ENCODE measurements at regions not wholly inside any gene's neighbourhood (a gene's known extent, or its start where the extent isn't known, plus 50 kb on each side); places are given as distances from the start of the nearest gene placed in this dataset.
"Not testable (repeated sequence)": the region's sequence is repeated elsewhere in the genome, so short reads cannot be mapped to it uniquely, and the experiment has no call there.

DNA sequence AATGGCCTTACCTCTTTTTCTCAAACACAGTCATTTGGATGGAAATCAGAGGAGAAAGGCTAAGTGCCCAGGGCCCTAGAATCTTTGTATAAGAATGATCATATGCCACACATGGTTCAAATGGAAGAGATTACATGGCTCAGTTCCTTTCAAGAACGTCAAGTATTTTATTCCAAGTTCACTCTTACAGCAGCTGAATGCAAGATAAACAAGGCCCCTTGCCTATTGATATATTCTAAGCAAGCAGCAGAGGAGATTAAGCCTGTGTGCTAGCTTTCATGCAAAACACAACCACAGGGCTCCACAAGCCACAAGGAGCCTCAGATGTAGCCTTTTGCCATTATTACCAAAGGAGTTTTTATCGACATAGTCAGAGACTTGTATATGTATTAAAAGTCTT is 55.3 kb upstream of the SLCO6A1 start:
- H3K27me3 Mint-ChIP-seq: no peaks in the 10 kb centered on the region
- no peaks in the 10 kb centered on the region for H3K4me1 Mint-ChIP-seq
- no peak overlapping the region for H3K27ac Mint-ChIP-seq
- H3K4me3 Mint-ChIP-seq: no peak overlapping the region
- H3K9me3 Mint-ChIP-seq: peaks cover 8% of the 10 kb centered on the region
- ATAC-seq: no peak
- no peaks in the 10 kb centered on the region for H3K36me3 Mint-ChIP-seq

DNA sequence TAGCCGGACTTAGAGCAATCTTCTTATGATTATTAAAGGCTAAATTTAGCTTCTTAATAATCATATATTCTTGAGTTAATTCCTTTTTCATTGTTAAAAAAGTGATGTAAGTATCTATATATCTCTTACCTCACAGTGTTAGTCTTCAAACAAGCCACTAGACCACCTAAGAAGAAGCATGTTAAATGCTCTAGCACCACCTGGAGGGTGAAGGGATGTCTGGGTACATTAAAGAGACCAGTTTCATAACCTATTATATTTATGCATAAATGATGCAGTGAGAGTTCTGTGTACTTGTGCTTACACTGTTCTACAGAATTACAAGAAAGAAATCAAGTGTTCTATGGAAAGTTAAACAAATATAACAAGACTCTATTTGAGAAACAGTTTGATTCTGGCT is 55.9 kb upstream of the SLCO6A1 start:
- Mint-ChIP-seq H3K27ac (no peak overlapping the region), H3K4me1 (no peaks in the 10 kb centered on the region), H3K36me3 (no peaks in the 10 kb centered on the region), H3K4me3 (no peak overlapping the region), H3K9me3 (peaks cover 6% of the 10 kb centered on the region), H3K27me3 (no peaks in the 10 kb centered on the region)
- no peak for ATAC-seq

DNA sequence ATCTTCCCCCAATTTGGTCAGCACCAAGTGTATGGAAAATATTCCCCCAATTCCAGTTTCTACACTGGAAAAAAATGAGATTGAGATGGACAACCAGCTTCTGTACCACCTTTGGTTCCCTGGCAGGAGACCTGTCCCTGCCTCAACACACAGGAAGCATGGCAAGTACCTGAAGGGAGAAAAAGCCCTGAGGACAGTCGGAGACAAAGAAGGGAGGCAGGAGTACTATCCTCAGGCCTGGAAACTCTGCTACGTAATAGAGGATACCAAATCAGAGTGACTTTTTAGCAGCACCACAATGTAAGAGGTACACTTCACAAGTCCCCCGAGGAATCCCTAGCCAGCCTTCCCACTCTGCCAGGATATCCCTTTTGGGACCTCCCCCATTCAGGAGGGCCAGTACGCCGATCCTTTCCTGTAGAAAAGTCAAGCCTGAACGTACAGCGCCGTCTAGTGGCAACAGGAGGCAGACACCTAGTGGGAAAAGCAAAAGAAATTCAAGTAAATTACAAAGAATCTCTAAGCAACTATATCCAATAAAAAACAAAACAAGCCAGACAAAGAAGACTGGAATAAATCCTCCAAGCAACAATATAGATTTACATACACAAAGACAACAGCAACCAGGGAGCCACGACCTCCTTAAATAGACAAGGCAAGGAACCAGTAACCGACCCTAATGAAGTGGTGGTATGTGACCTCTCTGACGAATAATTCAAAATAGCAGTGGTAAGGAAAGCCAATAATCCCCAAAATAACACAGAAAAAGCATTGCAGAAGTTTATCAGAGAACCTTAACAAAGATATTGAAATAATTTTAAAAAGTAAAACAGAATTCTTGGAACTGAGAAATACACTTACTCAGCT is 63.3 kb upstream of the SLCO6A1 start:
- Mint-ChIP-seq H3K27me3 (no peaks in the 10 kb centered on the region), H3K9me3 (peaks cover 10% of the 10 kb centered on the region), H3K4me3 (no peak overlapping the region), H3K36me3 (no peaks in the 10 kb centered on the region), H3K27ac (no peak overlapping the region), H3K4me1 (no peaks in the 10 kb centered on the region)
- ATAC-seq: no peak

DNA sequence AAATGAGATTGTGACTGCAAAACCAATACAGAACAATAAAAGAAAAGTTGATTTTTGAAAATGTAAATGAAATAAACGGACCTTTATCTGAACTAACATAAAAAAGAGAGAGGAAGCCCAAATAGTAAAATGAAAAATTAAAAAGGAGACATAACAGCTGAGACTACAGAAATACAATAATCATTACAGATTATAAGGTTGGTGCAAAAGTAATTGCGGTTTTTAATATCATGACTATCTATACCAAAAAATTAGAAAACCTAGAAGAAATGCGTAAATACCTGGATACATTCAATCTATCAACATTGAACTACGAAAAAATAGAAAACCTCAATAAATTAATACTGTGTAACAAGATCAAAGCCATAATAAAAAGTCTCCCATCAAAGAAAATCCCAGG is 71.9 kb upstream of the SLCO6A1 start:
- Mint-ChIP-seq H3K9me3 (peaks cover 3% of the 10 kb centered on the region), H3K4me1 (no peaks in the 10 kb centered on the region), H3K4me3 (no peak overlapping the region), H3K36me3 (no peaks in the 10 kb centered on the region), H3K27me3 (peaks cover 28% of the 10 kb centered on the region), H3K27ac (no peak overlapping the region)
- ATAC-seq: no peak

DNA sequence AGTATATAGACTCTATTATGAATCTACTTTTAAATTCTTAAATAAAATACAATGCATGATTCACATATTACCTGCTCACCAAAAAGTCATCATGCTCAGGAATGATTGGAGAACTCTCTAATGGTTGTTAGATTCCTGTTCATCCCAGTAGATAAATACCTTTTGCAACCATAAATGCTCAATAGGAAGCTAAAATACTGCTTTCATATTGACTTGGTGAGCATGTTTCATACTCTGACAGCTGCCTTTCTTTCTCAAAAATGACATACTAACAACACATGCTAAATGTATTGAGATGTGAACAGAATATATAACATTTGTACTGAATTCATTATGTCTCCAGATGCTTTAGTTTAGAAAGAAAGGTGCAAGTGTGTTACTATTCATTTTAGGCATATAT is 79.6 kb upstream of the SLCO6A1 start:
- no peaks in the 10 kb centered on the region for H3K9me3 Mint-ChIP-seq
- no peaks in the 10 kb centered on the region for H3K27me3 Mint-ChIP-seq
- H3K27ac Mint-ChIP-seq: no peak overlapping the region
- no peak overlapping the region for H3K4me3 Mint-ChIP-seq
- ATAC-seq: no peak
- no peaks in the 10 kb centered on the region for H3K4me1 Mint-ChIP-seq
- no peaks in the 10 kb centered on the region for H3K36me3 Mint-ChIP-seq

DNA sequence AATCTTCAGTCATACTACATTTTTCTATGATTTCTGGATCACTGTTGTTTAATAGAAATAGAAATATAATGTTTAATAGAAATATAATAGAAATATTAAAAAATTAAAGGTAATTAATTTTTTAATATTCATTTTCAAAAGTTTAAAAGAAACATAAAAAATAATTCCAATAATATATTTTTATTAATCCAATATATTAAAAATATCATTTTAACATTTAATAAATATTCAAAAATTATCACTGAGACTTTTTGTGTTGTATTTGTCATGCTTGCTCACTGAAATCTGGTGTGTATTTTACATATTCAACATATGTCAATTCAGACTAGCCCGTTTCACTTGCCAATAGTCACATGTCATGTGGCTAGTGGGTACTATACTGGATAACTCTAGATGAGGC is 80.6 kb upstream of the SLCO6A1 start:
- Mint-ChIP-seq H3K9me3 (no peaks in the 10 kb centered on the region), H3K27me3 (no peaks in the 10 kb centered on the region), H3K27ac (no peak overlapping the region), H3K4me3 (no peak overlapping the region), H3K36me3 (no peaks in the 10 kb centered on the region), H3K4me1 (no peaks in the 10 kb centered on the region)
- no peak for ATAC-seq

DNA sequence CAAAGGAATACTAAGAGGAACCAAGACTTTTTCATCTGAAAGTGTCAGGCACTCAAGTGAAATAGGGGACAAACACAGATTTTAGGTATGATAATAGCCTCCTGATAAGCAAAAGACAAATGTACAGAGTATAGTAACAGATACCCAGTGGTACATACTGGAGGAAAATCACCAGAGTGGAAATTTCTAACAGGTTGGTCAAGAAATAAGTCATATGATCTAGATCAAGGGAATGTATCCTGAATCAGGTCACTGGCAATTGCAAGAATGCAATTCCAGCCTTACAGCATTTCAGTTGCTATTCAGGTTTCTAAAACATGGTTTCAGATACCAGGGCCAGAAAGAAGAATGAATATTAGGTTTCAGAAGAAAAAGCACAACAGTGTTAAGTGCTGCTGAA is 82.2 kb upstream of the SLCO6A1 start:
- Mint-ChIP-seq H3K9me3 (no peaks in the 10 kb centered on the region), H3K4me1 (no peaks in the 10 kb centered on the region), H3K4me3 (no peak overlapping the region), H3K36me3 (no peaks in the 10 kb centered on the region), H3K27ac (no peak overlapping the region), H3K27me3 (no peaks in the 10 kb centered on the region)
- no peak for ATAC-seq

DNA sequence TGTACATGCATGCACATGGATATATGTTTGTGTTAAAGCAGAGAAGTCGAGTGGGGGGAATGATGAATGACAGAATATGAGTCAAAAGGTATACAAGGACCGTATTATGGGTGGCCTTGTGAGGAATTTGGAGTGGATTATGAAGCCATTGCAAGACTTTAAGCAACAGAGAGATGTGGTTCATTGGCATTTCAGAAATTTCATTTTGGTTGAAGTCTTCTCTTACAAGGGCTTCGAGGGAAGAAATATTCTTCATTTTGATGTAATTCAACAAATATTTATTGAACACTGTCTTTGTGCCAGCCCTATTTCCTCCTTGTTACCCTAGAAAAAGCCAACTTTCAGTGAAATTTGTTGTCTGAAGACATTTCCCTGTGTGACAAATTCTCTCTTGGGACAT is 83.9 kb upstream of the SLCO6A1 start:
- Mint-ChIP-seq H3K36me3 (no peaks in the 10 kb centered on the region), H3K27me3 (no peaks in the 10 kb centered on the region), H3K4me1 (no peaks in the 10 kb centered on the region), H3K9me3 (no peaks in the 10 kb centered on the region), H3K27ac (no peak overlapping the region), H3K4me3 (no peak overlapping the region)
- no peak for ATAC-seq

DNA sequence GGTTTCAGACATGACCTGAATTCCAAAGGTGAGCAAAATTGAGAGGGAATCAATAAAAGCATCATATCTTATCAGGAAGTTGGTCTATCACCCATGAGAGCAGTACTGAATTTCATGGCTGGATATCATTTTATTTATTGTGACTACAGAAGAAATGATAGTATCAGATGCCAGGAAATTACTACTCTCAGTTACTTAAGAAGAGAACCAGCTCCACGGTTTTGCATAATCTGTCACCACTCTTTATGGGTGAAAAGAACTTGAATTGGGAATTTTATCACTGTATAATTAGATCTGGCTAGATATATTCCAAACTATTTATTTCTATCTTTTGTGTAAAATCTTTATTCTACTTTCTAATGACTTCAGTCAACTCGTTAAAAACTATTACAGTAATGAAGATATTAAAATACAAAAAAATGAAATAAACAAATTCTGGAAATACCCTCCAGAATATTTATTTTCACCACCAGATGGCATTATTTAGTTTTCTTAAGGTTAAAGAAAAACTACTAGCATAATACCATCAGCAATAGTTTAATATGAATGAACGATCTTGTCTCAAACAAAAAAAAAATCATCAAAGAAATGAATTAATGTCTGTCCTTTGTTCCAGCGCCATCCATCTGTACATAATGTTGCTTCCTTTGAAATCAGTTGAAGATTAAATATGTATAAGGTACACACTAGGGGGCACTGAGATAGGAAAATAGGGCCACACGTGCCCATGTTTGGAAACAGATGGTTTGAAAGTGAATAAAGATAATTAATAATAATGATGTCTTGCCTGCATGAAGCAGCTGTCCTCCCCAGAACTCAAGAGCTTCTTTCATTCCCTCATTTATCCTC is 84.7 kb upstream of the SLCO6A1 start:
- no peak overlapping the region for H3K4me3 Mint-ChIP-seq
- H3K27ac Mint-ChIP-seq: no peak overlapping the region
- no peaks in the 10 kb centered on the region for H3K4me1 Mint-ChIP-seq
- H3K27me3 Mint-ChIP-seq: no peaks in the 10 kb centered on the region
- no peaks in the 10 kb centered on the region for H3K36me3 Mint-ChIP-seq
- no peak for ATAC-seq
- H3K9me3 Mint-ChIP-seq: no peaks in the 10 kb centered on the region

DNA sequence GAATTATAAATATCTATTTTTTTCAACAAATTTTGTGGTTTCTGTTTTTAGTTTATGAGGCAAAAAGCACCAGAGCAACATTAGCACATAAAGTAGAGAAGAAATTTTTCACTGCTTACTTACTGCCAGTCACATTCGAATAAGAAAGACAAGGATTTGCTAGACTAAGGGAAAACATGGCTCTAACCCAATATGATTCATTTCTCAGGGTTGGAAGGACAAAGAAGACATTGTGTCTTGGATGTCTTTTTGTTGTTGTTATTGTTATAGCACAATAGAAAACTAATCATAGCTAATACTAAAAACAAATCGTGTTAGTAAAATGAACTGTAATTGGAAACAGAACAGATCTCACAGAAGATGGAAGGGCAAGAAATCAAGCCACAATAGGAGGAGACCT is 90.9 kb upstream of the SLCO6A1 start:
- ATAC-seq: no peak

DNA sequence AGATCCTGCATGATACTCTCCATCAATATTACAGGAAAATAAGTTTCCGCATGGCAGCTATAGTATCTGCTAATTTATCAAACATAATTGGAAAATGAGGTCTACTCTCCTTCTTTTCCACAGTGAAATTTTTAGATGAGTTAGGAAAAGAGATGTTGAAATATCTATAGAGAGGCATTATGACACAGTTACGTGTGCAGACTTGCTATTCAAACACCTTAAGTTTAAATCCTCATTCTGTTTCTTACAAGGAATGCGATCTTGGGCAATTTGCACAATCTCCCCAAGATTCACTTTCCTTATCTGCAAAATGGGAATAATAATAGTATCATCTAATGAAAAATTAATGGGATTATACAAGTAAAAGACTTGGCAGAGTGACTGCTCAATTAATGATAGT is 91.7 kb upstream of the SLCO6A1 start:
- no peak for ATAC-seq
- no peaks in the 10 kb centered on the region for H3K4me1 Mint-ChIP-seq
- no peak overlapping the region for H3K4me3 Mint-ChIP-seq
- H3K27me3 Mint-ChIP-seq: no peaks in the 10 kb centered on the region
- no peaks in the 10 kb centered on the region for H3K36me3 Mint-ChIP-seq
- no peak overlapping the region for H3K27ac Mint-ChIP-seq
- H3K9me3 Mint-ChIP-seq: peaks cover 5% of the 10 kb centered on the region

More for the DNA sequence above, 90.9 kb upstream of the SLCO6A1 start:
- H3K9me3 Mint-ChIP-seq: peaks cover 5% of the 10 kb centered on the region
- H3K36me3 Mint-ChIP-seq: no peaks in the 10 kb centered on the region
- H3K27me3 Mint-ChIP-seq: no peaks in the 10 kb centered on the region
- H3K4me3 Mint-ChIP-seq: no peak overlapping the region
- no peak overlapping the region for H3K27ac Mint-ChIP-seq
- no peaks in the 10 kb centered on the region for H3K4me1 Mint-ChIP-seq

DNA sequence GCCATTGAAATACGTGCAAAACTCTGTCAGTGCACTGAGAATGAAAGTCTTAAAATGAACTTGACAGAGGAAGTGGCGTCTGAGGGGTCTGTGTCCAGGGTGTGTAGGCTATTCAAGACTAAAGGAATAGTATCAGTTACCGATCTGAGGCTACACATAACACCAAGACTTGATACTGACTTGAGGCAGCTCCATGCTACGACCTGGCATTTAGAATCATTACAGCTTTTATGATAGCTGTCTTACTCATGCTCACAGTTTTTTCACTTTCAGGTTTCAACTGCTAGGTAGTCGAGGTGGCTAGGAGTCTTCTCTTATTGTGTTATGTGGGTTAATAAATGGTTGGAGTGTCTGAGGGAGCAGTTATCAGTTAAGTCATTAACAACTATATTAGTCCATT is 92.8 kb upstream of the SLCO6A1 start:
- ATAC-seq: no peak
- H3K9me3 Mint-ChIP-seq: peaks cover 5% of the 10 kb centered on the region
- no peaks in the 10 kb centered on the region for H3K4me1 Mint-ChIP-seq

DNA sequence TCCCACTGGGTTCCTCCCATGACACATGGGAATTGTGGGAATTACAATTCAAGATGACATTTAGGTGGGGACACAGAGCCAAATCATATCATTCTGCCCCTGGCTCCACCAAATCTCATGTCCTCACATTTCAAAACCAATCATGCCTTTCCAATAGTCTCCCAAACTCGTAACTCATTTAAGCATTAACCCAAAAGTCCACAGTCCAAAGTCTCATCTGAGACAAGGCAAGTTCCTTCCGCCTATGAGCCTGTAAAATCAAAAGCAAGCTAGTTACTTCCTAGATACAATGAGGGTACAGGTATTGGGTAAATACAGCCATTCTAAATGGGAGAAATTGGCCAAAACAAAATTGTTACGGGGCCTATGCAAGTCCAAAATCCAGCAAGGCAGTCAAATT is 93.8 kb upstream of the SLCO6A1 start:
- not testable (repeated sequence) for H3K9me3 Mint-ChIP-seq, H3K4me3 Mint-ChIP-seq, H3K4me1 Mint-ChIP-seq, ATAC-seq, H3K27me3 Mint-ChIP-seq, H3K27ac Mint-ChIP-seq, H3K36me3 Mint-ChIP-seq

More for the DNA sequence above, 92.8 kb upstream of the SLCO6A1 start:
- no peak overlapping the region for H3K27ac Mint-ChIP-seq
- H3K4me3 Mint-ChIP-seq: no peak overlapping the region
- H3K36me3 Mint-ChIP-seq: no peaks in the 10 kb centered on the region
- no peaks in the 10 kb centered on the region for H3K27me3 Mint-ChIP-seq

DNA sequence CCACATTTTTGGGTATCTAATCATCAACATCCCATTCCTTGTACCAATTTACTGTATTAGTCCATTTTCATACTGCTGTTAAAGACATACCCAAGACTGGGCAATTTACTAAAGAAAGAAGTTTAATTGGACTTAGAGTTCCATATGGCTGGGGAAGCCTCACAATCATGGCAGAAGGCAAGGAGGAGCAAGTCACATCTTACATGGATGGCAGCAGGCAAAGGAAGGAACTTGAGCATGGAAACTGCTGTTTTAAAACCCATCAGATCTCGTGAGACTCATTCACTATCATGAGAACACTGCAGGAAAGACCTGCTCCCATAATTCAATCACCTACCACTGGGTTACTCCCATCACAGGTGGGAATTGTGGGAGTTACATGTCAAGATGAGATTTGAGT is 95.4 kb upstream of the SLCO6A1 start:
- peaks cover 5% of the 10 kb centered on the region for H3K9me3 Mint-ChIP-seq
- H3K4me1 Mint-ChIP-seq: no peaks in the 10 kb centered on the region
- H3K27me3 Mint-ChIP-seq: no peaks in the 10 kb centered on the region
- H3K4me3 Mint-ChIP-seq: no peak overlapping the region
- no peak overlapping the region for H3K27ac Mint-ChIP-seq
- ATAC-seq: no peak
- H3K36me3 Mint-ChIP-seq: no peaks in the 10 kb centered on the region

DNA sequence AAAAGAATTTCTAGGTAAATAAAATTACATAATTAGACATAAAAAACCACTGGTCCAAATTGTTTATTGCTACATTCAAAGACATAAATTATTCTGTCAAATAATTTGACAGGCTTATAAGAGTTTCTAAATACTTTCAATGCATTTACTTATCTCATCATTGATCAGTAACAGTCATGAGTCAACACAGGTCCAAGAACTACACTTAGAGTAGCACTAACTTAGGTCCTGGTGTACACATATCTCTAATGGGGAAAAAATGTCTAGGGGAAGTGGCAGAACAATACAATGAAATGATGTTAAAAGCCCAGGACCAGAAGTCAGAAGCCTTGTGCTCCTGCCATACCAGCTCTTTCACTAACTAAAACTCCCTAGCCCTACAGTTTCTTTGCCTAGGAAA is 96.5 kb upstream of the SLCO6A1 start:
- no peak for ATAC-seq
- Mint-ChIP-seq H3K27me3 (no peaks in the 10 kb centered on the region), H3K4me3 (no peak overlapping the region), H3K27ac (no peak overlapping the region), H3K4me1 (no peaks in the 10 kb centered on the region), H3K9me3 (peaks cover 5% of the 10 kb centered on the region), H3K36me3 (no peaks in the 10 kb centered on the region)

DNA sequence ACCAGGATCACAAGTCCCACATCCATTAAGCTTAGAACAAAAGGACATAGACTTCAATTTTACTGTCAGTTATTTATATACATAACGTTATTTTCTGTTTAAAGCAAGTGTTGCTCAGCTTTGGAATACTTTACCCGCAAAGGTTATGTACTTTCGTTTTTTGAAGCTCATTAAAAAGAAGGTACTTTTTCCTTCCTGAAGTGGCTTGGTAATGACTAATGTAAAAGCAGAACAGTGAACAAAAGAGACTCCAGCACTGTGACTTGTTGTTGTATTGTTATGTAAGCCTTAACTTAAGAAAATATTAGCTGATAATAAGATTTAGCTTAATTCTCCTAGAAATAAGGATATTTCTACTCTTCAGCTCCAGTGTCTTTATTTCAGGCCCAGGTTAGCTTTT is 97.3 kb upstream of the SLCO6A1 start:
- Mint-ChIP-seq H3K4me3 (no peak overlapping the region), H3K4me1 (no peaks in the 10 kb centered on the region), H3K9me3 (peaks cover 5% of the 10 kb centered on the region), H3K27me3 (no peaks in the 10 kb centered on the region), H3K36me3 (no peaks in the 10 kb centered on the region), H3K27ac (no peak overlapping the region)
- no peak for ATAC-seq

All from stimulated activated memory B cell treated with anti-CD40 and anti-IgM and Interleukin-4, amounts not matched to agents 10 μg/mL and 1 μg/mL and 100 μg/mL, for 72 hours (primary cell).